SK-N-MC (cell line): ENCODE measurements at regions not wholly inside any gene's neighbourhood (a gene's known extent, or its start where the extent isn't known, plus 50 kb on each side); places are given as distances from the start of the nearest gene placed in this dataset.

Source experiments
- EZH2 ChIP-seq: fragments of 200-600 bp; sonication (generic); IDR thresholded peaks from one replicate; pipeline ENCODE4 v1.6.1; 2017; ENCODE audit warnings: antibody characterized with exemption
- FOXP2 ChIP-seq: optimal IDR thresholded peaks from 2 replicates; pipeline ENCODE3; 2011; ENCODE audit warnings: mild to moderate bottlenecking, moderate library complexity; ENCODE audit not compliant: insufficient read depth; ENCODE audit errors: extremely low read length, control extremely low read depth
- POLR2AphosphoS5 ChIP-seq: IDR thresholded peaks from 2 replicates; pipeline ENCODE4 v1.6.1; 2012; ENCODE audit warnings: mild to moderate bottlenecking, low read depth, low read length, borderline replicate concordance

DNA sequence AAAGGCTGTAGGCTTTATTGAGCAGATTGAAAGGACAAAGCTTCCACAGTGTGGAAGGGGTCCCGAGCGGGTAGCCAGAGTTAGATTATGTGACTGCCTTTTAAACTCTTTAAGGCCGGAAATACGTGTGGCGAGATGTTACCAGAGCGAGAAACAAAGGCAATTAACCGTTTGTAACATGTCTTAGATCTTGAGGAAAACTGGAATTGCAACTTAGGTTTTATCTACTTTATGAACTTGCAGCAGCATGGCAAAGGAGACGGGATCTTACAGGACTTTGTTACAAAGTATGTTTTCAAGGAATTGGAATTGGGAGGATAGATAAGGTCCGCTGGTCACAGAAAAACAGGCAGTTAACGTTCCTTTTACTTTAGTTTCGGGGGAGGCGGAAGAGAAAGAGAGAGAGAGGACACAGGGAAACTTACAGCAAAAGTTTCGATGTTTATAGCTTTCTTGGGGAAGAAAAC is 594.7 kb upstream of the ADGRB3 start:
- TF ChIP-seq EZH2 (no peak), POLR2AphosphoS5 (no peak), FOXP2 (no peak)
